ENCODE measurements at regions not wholly inside any gene's neighbourhood (a gene's known extent, or its start where the extent isn't known, plus 50 kb on each side); places are given as distances from the start of the nearest gene placed in this dataset.

- Histone ChIP-seq H3K27ac (no peak overlapping the region), H3K36me3 (no peaks in the 10 kb centered on the region), H3K4me3 (no peak overlapping the region), H3K27me3 (no peaks in the 10 kb centered on the region), H3K9me3 (no peaks in the 10 kb centered on the region), H3K4me1 (no peaks in the 10 kb centered on the region)
- intact Hi-C loops (cut with DNase I) = no loop called here
- no peak for TF ChIP-seq POLR2AphosphoS5 (IDR thresholded peaks at IDR 0.05; ENCODE audit: insufficient read depth in 1 of 2, low read depth in 1 of 2)
- TF ChIP-seq CTCF (IDR thresholded peaks at IDR 0.05) = no peak
- no peak for TF ChIP-seq POLR2A (IDR thresholded peaks at IDR 0.05)
- no peak for DNase-seq (ENCODE audit: extremely low spot score in 2 of 2)
Measured at GRCh38 chr3:20327889-20328288, 141.9 kb upstream of the SGO1 start.

- intact Hi-C loops (cut with DNase I) = no loop called here
- DNase-seq (ENCODE audit: extremely low spot score in 2 of 2) = no peak
Measured at GRCh38 chr3:20326541-20326940, 140.5 kb upstream of the SGO1 start.

GRCh38 chr3:20325563-20325962 lies 139.6 kb upstream of the SGO1 start:
- no peaks in the 10 kb centered on the region for H3K9me3 ChIP-seq
- H3K4me3 ChIP-seq = no peak overlapping the region
- no peaks in the 10 kb centered on the region for H3K4me1 ChIP-seq
- intact Hi-C loops (cut with DNase I) = no loop called here
- no peak for DNase-seq (ENCODE audit: extremely low spot score in 2 of 2)
- TF ChIP-seq CTCF (IDR thresholded peaks at IDR 0.05) (no peak), POLR2AphosphoS5 (IDR thresholded peaks at IDR 0.05; ENCODE audit: insufficient read depth in 1 of 2, low read depth in 1 of 2) (no peak), POLR2A (IDR thresholded peaks at IDR 0.05) (no peak)
- no peaks in the 10 kb centered on the region for H3K27me3 ChIP-seq
- H3K27ac ChIP-seq = no peak overlapping the region
- no peaks in the 10 kb centered on the region for H3K36me3 ChIP-seq

More at GRCh38 chr3:20326541-20326940, 140.5 kb upstream of the SGO1 start:
- H3K27me3 ChIP-seq = no peaks in the 10 kb centered on the region
- H3K4me1 ChIP-seq = no peaks in the 10 kb centered on the region
- no peak overlapping the region for H3K27ac ChIP-seq
- no peaks in the 10 kb centered on the region for H3K9me3 ChIP-seq
- H3K36me3 ChIP-seq = no peaks in the 10 kb centered on the region
- H3K4me3 ChIP-seq = no peak overlapping the region
- TF ChIP-seq CTCF (IDR thresholded peaks at IDR 0.05) = no peak
- no peak for TF ChIP-seq POLR2A (IDR thresholded peaks at IDR 0.05)
- TF ChIP-seq POLR2AphosphoS5 (IDR thresholded peaks at IDR 0.05; ENCODE audit: insufficient read depth in 1 of 2, low read depth in 1 of 2) = no peak

GRCh38 chr3:20324664-20325478 lies 138.9 kb upstream of the SGO1 start:
- Histone ChIP-seq H3K4me1 (no peaks in the 10 kb centered on the region), H3K36me3 (no peaks in the 10 kb centered on the region), H3K9me3 (no peaks in the 10 kb centered on the region), H3K4me3 (no peak overlapping the region), H3K27ac (no peak overlapping the region), H3K27me3 (no peaks in the 10 kb centered on the region)
- no peak for TF ChIP-seq POLR2A (IDR thresholded peaks at IDR 0.05)
- TF ChIP-seq CTCF (IDR thresholded peaks at IDR 0.05) = no peak
- no peak for TF ChIP-seq POLR2AphosphoS5 (IDR thresholded peaks at IDR 0.05; ENCODE audit: insufficient read depth in 1 of 2, low read depth in 1 of 2)
- intact Hi-C loops (cut with DNase I) = no loop called here
- DNase-seq (ENCODE audit: extremely low spot score in 2 of 2) = no peak

- no peaks in the 10 kb centered on the region for H3K9me3 ChIP-seq
- intact Hi-C loops (cut with DNase I) = no loop called here
- TF ChIP-seq CTCF (IDR thresholded peaks at IDR 0.05) (no peak), POLR2AphosphoS5 (IDR thresholded peaks at IDR 0.05; ENCODE audit: insufficient read depth in 1 of 2, low read depth in 1 of 2) (no peak), POLR2A (IDR thresholded peaks at IDR 0.05) (no peak)
- H3K27ac ChIP-seq = no peak overlapping the region
- H3K4me1 ChIP-seq = no peaks in the 10 kb centered on the region
- H3K36me3 ChIP-seq = no peaks in the 10 kb centered on the region
- H3K4me3 ChIP-seq = no peak overlapping the region
- no peak for DNase-seq (ENCODE audit: extremely low spot score in 2 of 2)
- H3K27me3 ChIP-seq = no peaks in the 10 kb centered on the region
Measured at GRCh38 chr3:20323307-20323927, 137.4 kb upstream of the SGO1 start.

Data from vagina (tissue), 2 donors.